ENCODE measurements at regions not wholly inside any gene's neighbourhood (a gene's known extent, or its start where the extent isn't known, plus 50 kb on each side); places are given as distances from the start of the nearest gene placed in this dataset.

DNA sequence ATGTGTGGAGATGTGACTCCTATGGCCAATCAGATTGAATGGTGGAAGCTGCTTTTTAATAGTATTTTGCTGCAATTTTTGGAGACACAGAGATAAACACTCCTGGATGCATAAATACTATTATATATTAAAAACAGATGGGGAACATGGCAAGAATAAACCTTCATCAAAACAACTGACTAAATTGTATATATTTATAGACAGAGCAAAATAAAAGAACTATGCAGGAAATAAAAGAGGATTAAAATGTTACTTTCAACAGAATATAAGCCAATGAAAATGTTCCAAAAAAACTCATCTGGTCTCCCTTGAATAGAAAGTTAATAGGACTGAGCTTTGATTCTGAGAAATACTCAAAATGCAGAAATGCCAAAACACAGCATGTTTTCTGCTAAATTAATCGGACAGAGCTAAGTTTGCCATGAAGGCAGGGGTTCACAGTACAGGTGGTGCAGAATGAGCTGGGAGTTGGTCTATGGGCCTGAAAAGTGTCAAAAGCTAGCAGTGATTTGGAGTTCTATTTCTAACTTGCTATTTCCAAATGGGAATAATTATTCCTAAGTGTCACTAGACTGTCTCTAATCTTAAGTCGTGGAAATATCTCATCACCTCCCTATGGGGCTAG, 227.2 kb downstream of the CNTN3 start:
- CTCF ChIA-PET, result no interaction called here
- Histone ChIP-seq H3K79me2 (ENCODE audit: low read depth) (no peaks in the 10 kb centered on the region), H3K9me2 (ENCODE audit: insufficient read depth) (no peaks in the 10 kb centered on the region), H3K4me3 (no peak overlapping the region), H3K36me3 (ENCODE audit: low read depth) (no peaks in the 10 kb centered on the region), H3K27me3 (ENCODE audit: insufficient read depth, low read depth) (no peaks in the 10 kb centered on the region), H3F3A (ENCODE audit: insufficient read depth, low read depth) (no peaks in the 10 kb centered on the region), H3K4me1 (replicated peaks; ENCODE audit: insufficient read depth) (no peaks in the 10 kb centered on the region), H3K27ac (no peak overlapping the region), H2AFZ (no peak overlapping the region), H3K9me3 (ENCODE audit: insufficient read depth, low read depth) (no peaks in the 10 kb centered on the region), H4K20me1 (ENCODE audit: insufficient read depth) (no peaks in the 10 kb centered on the region), H3K4me2 (no peak overlapping the region)
- no peak for TF ChIP-seq EZH2 (IDR thresholded peaks at IDR 0.05; ENCODE audit: low read depth)
- no peak for TF ChIP-seq CTCF (conservative IDR thresholded peaks at IDR 0.05)
- no peak for DNase-seq
- POLR2A ChIA-PET (ENCODE audit: unreplicated experiment), result no interaction called here
- BruUV-seq (replicated peaks), result no TSS peak
- intact Hi-C loops (cut with micrococcal nuclease; ENCODE audit: unreplicated experiment), result no loop called here

DNA sequence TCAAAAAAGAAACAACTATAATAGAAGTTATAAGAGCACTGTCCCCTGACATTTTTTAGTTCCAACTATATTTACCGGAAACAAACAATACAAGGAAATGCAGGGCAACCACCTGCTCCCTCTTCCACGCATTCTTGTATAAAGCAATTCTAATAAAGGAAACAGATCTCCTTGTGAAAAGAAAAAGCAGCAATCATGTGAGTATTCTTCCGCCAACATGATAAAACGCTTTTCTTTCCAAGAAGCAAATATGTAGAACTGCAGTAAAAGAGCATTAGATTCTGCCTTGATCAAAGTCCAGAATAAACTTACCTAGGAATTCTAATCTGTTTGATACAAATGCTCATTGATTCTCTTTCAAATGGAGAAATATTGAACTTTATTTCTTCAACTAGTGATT, 230.3 kb downstream of the CNTN3 start:
- Histone ChIP-seq H3K27me3 (ENCODE audit: insufficient read depth, low read depth) (no peaks in the 10 kb centered on the region), H3K4me3 (no peak overlapping the region), H3F3A (ENCODE audit: insufficient read depth, low read depth) (no peaks in the 10 kb centered on the region), H3K36me3 (ENCODE audit: low read depth) (no peaks in the 10 kb centered on the region), H3K79me2 (ENCODE audit: low read depth) (no peaks in the 10 kb centered on the region), H3K4me2 (no peak overlapping the region), H3K4me1 (replicated peaks; ENCODE audit: insufficient read depth) (no peaks in the 10 kb centered on the region), H2AFZ (no peak overlapping the region), H4K20me1 (ENCODE audit: insufficient read depth) (no peaks in the 10 kb centered on the region), H3K9me2 (ENCODE audit: insufficient read depth) (no peaks in the 10 kb centered on the region), H3K9me3 (ENCODE audit: insufficient read depth, low read depth) (no peaks in the 10 kb centered on the region), H3K27ac (no peak overlapping the region)
- ChIA-PET POLR2A (ENCODE audit: unreplicated experiment) (no interaction called here), CTCF (no interaction called here)
- BruUV-seq (replicated peaks), result no TSS peak
- intact Hi-C loops (cut with micrococcal nuclease; ENCODE audit: unreplicated experiment), result no loop called here
- DNase-seq, result no peak
- no peak for TF ChIP-seq CTCF (conservative IDR thresholded peaks at IDR 0.05)
- TF ChIP-seq EZH2 (IDR thresholded peaks at IDR 0.05; ENCODE audit: low read depth), result no peak

- BruUV-seq (replicated peaks), result no TSS peak
- no peaks in the 10 kb centered on the region for H3K36me3 ChIP-seq (ENCODE audit: low read depth)
- no peak overlapping the region for H3K4me2 ChIP-seq
- no peaks in the 10 kb centered on the region for H3K9me3 ChIP-seq (ENCODE audit: insufficient read depth, low read depth)
- H3K79me2 ChIP-seq (ENCODE audit: low read depth), result no peaks in the 10 kb centered on the region
- CTCF ChIA-PET, result no interaction called here
- H4K20me1 ChIP-seq (ENCODE audit: insufficient read depth), result no peaks in the 10 kb centered on the region
- DNase-seq, result no peak
- H3K4me3 ChIP-seq, result no peak overlapping the region
- no peak overlapping the region for H3K27ac ChIP-seq
- H3K4me1 ChIP-seq (replicated peaks; ENCODE audit: insufficient read depth), result no peaks in the 10 kb centered on the region
- intact Hi-C loops (cut with micrococcal nuclease; ENCODE audit: unreplicated experiment), result no loop called here
- H2AFZ ChIP-seq, result no peak overlapping the region
- no peaks in the 10 kb centered on the region for H3K9me2 ChIP-seq (ENCODE audit: insufficient read depth)
- H3K27me3 ChIP-seq (ENCODE audit: insufficient read depth, low read depth), result no peaks in the 10 kb centered on the region
- TF ChIP-seq EZH2 (IDR thresholded peaks at IDR 0.05; ENCODE audit: low read depth) (no peak), CTCF (conservative IDR thresholded peaks at IDR 0.05) (no peak)
- no peaks in the 10 kb centered on the region for H3F3A ChIP-seq (ENCODE audit: insufficient read depth, low read depth)
- POLR2A ChIA-PET (ENCODE audit: unreplicated experiment), result no interaction called here
These were observed 236.8 kb downstream of the CNTN3 start for GRCh38 chr3:74377669-74378068.

All from PC-9 (cell line).